Hematopoietic multipotent progenitor cell treated with erythropoietin and hydrocortisone succinate and interleukin-3 and kit ligand, for 8 days (in vitro differentiated cells): ENCODE measurements at regions not wholly inside any gene's neighbourhood (a gene's known extent, or its start where the extent isn't known, plus 50 kb on each side); places are given as distances from the start of the nearest gene placed in this dataset.

Source experiments
- DNase-seq: peaks from one replicate; pipeline ENCODE4 v3.0.0-alpha.2; 2015

DNA sequence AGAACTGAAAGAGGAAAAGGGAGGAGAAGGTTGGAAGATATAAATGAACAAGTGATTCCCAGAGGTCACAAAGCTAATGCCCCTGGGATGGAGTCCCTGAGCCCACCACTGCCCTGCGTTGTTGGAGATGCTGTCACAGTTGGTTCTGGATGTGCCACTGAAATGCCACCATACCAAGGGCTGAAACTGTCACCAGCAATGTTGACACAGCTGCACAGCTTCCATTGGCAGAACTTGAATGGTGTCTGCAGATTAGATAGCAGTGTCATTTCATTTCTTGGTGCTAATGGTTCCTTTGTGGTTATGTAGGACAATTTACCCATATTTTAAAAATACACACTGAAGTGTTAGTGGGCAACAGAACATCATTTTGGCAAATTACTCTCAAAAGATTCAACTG lies 120.7 kb downstream of the TBXT start:
- DNase-seq = no peak

DNA sequence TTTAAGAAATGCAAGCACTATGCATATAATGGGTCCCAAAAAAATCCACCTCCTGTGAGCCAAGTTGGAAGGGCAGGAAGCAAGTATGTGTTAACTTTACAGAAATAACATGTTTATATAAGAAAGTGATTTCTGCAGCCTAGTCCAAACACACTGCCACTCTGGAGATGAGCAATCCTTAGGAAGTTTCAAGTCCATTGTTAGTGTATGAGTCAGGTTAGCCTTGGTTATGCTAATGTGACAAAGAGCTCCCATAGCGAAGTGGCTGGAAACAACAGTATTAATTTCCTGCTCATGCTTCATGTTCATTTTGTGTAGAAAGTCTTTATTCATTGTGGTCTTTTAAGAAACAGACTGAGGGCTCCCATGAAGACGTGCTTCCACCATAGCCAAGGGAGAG lies 121.4 kb downstream of the TBXT start:
- no peak for DNase-seq

DNA sequence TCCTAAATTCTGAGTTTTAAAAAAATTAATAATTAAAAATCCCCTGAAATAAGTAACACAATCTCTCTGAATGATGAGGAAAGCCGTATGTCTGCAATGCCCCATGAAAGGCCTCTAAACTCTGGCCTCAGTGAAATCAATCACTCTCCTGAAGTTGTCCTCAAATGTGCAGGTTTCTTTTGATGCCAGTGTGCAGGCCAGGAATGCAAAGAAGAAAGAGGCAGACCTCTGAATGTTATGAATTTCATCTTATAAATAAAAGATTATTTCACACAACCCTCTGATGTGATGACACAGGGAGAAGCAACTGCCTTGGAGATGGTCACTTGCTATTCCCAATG lies 121.8 kb downstream of the TBXT start:
- no peak for DNase-seq

GRCh38 chr6:166045173-166045859 lies 122.3 kb downstream of the TBXT start:
- DNase-seq = no peak

- DNase-seq = no peak
Observed at GRCh38 chr6:166041277-166041676, 126.4 kb downstream of the TBXT start.

- DNase-seq = no peak
Observed at GRCh38 chr6:166040292-166040691, 127.4 kb downstream of the TBXT start.

- no peak for DNase-seq
Observed at GRCh38 chr6:166036316-166037095, 131.1 kb downstream of the TBXT start.

DNA sequence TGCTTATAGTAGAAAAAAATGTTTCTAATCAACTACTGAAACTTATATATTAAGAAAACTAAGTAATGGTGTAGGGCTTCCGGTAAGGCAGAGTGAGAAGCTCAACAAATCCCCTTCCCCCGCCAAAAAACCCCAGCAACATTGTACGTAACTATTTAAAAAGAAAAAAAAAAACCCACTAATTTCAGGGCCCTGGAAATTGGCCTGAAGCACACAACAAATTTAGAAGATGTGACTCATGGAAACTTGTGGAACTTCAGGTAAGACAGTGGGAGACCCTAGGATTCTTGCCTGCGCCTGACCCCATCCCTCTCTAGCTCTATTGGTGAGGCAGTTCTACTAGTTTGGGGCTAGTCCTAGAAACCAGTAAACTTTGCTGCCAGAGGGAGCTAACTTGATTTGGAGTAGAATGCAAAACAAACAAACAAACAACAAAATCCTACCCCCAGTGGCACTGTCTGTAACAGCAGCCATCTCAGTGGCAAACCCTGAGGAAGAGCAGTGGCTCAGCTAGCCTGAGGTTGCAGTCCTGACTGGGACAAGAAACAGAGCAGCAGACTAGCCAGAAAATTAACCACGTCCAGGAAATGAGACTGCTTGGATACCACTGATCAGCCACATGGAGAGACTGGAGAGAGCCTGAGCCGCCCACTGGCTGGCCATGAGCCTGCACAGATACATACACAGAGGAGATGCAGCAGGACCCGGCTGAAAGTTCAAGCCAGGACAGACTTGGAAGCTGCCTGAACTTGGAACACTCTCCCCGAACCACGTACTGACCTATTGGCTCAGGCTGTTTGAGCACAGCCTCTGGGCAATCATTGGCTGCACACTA lies 135.1 kb downstream of the TBXT start:
- DNase-seq = no peak

- DNase-seq = no peak
Observed at GRCh38 chr6:166031275-166031674, 136.4 kb downstream of the TBXT start.

- DNase-seq = no peak
Observed at GRCh38 chr6:166029506-166029905, 138.1 kb downstream of the TBXT start.

- DNase-seq = no peak
Observed at GRCh38 chr6:166027761-166028160, 139.9 kb downstream of the TBXT start.

GRCh38 chr6:166026586-166027126 lies 141.0 kb downstream of the TBXT start:
- DNase-seq = no peak

GRCh38 chr6:166025149-166025898 lies 142.3 kb downstream of the TBXT start:
- no peak for DNase-seq

DNA sequence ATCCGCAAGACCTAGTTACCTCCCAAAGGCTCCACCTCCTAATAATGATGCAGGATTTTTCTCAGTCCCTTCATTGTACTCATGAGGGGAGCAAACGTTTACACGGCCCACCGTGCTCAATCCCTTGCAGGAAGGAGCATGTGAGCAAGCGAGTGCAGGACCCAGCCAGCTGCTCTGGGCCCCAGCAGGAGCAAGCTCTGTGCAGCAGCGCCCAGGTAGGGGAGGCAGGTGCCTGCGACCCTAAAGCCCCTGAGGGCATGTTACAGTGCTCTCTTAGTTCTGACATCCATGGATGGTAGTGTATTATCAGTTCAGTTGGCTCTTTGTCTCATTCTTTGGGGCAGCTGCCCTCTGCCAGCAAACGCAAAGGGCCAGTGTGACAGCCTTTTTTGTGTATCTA lies 143.4 kb downstream of the TBXT start:
- no peak for DNase-seq

- no peak for DNase-seq
Observed at GRCh38 chr6:166023273-166023989, 144.2 kb downstream of the TBXT start.

GRCh38 chr6:166021429-166021828 lies 146.2 kb downstream of the TBXT start:
- DNase-seq = no peak

DNA sequence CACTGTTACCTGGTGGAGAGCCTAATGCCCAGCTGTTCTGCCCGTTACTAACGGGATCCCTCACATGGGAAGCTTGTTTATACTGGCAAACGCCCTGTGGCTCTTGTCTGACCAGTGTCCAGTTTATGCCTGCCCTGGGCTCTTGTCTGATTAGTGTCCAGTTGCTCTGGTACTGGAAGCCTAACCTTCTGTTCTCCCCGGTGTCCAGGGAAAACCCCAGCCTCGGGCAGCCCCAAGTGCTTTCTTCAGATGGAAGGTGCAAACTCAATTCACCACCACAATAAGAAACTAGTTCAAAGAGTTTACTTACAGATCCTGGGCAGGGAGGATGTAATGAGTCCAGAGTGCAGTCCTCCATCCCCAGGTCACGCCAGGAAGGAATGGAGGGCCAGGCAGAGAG lies 148.4 kb downstream of the TBXT start:
- no peak for DNase-seq

DNA sequence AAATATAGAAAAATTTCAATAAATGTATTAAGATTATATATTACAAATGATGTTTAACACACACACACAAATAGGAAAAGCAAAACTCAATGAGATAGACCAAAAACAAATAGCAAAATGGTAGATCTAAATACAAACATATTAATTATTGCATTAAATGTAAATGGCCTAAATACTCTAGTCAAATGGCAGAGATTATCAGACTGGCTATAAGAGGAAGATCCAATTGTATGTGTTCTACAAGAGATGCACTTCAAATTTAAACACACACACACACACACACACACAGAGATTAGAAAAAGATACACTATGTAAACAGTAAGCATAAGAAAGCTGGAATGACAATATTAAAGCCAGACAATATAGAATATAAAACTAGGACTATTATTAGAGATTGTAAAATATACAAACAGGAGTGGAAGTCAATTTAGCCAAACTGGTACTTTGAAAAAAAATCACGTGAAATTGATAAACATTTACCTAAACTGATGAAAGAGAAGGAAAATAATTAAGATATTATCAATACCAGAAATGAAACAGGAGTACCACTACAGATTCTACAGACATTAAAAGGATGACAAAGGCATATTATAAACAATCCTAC lies 150.5 kb downstream of the TBXT start:
- no peak for DNase-seq

DNA sequence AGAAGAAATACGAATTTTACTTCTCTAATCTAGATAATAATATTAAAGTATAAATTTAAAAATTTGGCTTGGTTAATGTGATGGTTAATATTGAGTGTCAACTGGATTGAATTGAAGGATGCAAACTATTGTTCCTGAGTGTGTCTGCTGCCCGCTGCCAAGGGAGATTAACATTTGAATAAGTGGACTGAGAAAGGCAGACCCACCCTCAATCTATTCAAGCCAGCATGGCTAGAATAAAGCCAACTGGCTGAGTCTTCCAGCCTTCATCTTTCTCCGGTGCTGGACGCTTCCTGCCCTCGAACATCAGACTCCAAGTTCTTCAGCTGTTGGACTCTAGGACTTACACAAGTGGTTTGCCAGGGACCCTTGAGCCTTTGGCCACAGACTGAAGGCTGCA lies 152.7 kb downstream of the TBXT start:
- DNase-seq = no peak

- no peak for DNase-seq
Observed at GRCh38 chr6:166010136-166010960, 157.3 kb downstream of the TBXT start.
